Stomach (tissue), 4 donors: ENCODE measurements at regions not wholly inside any gene's neighbourhood (a gene's known extent, or its start where the extent isn't known, plus 50 kb on each side); places are given as distances from the start of the nearest gene placed in this dataset.

Experiments used
- POLR2A ChIP-seq, 4 donors: fragments of 450-650 bp; IDR thresholded peaks; one replicate each; pipeline ENCODE4 v1.6.1; 2016; ENCODE audit warnings: antibody characterized with exemption in 4 of 4, control low read depth in 2 of 4, mild to moderate bottlenecking in 1 of 4, moderate library complexity in 1 of 4
- POLR2AphosphoS5 ChIP-seq, 3 donors: sonication (generic); formaldehyde crosslinking; IDR thresholded peaks; one replicate each; pipeline ENCODE4 v1.6.1; 2016; ENCODE audit warnings: antibody characterized with exemption in 3 of 3
- TF ChIP-seq, protein P1 (sequence below), 7 experiments: fragments of 450-650 bp in 4 of 7; fragments of 200-600 bp in 3 of 7; sonication (generic) in 3 of 7; IDR thresholded peaks; one replicate each; pipeline ENCODE4 v1.5.1; 2016 to 2019; ENCODE audit warnings: antibody characterized with exemption in 7 of 7, control low read depth in 2 of 7, mild to moderate bottlenecking in 1 of 7

DNA sequence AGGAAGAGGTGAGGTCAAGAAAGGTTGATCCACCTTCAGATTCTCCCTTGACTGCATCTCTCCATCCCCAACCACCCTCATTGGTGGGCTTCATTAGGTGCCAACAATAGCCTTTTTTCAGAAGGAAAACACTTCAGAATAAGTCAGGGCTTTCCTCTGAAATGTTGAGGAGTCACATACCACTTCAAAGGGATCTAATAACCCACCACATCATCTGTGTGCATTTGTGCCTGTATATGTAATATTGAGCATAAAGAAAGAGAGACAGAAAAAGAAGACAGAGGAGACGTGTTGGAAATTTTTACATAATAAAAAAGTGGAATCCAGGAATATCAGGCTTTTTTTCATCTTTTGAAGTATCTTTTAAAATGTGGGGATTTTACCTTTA lies 209.1 kb upstream of the SLC7A11 start:
- TF ChIP-seq, protein P1, sequence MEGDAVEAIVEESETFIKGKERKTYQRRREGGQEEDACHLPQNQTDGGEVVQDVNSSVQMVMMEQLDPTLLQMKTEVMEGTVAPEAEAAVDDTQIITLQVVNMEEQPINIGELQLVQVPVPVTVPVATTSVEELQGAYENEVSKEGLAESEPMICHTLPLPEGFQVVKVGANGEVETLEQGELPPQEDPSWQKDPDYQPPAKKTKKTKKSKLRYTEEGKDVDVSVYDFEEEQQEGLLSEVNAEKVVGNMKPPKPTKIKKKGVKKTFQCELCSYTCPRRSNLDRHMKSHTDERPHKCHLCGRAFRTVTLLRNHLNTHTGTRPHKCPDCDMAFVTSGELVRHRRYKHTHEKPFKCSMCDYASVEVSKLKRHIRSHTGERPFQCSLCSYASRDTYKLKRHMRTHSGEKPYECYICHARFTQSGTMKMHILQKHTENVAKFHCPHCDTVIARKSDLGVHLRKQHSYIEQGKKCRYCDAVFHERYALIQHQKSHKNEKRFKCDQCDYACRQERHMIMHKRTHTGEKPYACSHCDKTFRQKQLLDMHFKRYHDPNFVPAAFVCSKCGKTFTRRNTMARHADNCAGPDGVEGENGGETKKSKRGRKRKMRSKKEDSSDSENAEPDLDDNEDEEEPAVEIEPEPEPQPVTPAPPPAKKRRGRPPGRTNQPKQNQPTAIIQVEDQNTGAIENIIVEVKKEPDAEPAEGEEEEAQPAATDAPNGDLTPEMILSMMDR (IDR thresholded peaks at IDR 0.05) = no peak
- TF ChIP-seq POLR2AphosphoS5 (IDR thresholded peaks at IDR 0.05) = no peak
- TF ChIP-seq POLR2A (IDR thresholded peaks at IDR 0.05) = no peak
